ENCODE measurements at regions not wholly inside any gene's neighbourhood (a gene's known extent, or its start where the extent isn't known, plus 50 kb on each side); places are given as distances from the start of the nearest gene placed in this dataset.

DNA sequence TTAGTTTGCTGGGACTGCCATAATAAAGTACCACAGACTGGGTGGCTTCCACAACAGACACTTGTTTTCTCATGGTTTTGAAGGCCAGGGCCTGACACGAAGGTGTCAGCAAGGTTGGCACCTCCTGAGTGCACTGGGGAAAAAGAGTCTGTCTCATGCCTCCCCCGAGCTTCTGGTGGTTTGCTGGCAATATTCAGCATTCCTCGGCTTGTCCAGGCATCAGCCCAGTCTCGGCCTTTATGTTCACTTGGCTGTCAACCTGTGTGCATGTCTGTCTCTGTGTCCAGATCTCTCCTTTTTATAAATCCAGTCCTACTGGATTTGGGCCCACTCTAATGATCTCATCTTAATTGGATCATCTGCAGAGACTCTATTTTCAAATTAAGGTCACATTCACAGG, 72.6 kb downstream of the DOP1B start (continued):
- TF ChIP-seq, protein P1, sequence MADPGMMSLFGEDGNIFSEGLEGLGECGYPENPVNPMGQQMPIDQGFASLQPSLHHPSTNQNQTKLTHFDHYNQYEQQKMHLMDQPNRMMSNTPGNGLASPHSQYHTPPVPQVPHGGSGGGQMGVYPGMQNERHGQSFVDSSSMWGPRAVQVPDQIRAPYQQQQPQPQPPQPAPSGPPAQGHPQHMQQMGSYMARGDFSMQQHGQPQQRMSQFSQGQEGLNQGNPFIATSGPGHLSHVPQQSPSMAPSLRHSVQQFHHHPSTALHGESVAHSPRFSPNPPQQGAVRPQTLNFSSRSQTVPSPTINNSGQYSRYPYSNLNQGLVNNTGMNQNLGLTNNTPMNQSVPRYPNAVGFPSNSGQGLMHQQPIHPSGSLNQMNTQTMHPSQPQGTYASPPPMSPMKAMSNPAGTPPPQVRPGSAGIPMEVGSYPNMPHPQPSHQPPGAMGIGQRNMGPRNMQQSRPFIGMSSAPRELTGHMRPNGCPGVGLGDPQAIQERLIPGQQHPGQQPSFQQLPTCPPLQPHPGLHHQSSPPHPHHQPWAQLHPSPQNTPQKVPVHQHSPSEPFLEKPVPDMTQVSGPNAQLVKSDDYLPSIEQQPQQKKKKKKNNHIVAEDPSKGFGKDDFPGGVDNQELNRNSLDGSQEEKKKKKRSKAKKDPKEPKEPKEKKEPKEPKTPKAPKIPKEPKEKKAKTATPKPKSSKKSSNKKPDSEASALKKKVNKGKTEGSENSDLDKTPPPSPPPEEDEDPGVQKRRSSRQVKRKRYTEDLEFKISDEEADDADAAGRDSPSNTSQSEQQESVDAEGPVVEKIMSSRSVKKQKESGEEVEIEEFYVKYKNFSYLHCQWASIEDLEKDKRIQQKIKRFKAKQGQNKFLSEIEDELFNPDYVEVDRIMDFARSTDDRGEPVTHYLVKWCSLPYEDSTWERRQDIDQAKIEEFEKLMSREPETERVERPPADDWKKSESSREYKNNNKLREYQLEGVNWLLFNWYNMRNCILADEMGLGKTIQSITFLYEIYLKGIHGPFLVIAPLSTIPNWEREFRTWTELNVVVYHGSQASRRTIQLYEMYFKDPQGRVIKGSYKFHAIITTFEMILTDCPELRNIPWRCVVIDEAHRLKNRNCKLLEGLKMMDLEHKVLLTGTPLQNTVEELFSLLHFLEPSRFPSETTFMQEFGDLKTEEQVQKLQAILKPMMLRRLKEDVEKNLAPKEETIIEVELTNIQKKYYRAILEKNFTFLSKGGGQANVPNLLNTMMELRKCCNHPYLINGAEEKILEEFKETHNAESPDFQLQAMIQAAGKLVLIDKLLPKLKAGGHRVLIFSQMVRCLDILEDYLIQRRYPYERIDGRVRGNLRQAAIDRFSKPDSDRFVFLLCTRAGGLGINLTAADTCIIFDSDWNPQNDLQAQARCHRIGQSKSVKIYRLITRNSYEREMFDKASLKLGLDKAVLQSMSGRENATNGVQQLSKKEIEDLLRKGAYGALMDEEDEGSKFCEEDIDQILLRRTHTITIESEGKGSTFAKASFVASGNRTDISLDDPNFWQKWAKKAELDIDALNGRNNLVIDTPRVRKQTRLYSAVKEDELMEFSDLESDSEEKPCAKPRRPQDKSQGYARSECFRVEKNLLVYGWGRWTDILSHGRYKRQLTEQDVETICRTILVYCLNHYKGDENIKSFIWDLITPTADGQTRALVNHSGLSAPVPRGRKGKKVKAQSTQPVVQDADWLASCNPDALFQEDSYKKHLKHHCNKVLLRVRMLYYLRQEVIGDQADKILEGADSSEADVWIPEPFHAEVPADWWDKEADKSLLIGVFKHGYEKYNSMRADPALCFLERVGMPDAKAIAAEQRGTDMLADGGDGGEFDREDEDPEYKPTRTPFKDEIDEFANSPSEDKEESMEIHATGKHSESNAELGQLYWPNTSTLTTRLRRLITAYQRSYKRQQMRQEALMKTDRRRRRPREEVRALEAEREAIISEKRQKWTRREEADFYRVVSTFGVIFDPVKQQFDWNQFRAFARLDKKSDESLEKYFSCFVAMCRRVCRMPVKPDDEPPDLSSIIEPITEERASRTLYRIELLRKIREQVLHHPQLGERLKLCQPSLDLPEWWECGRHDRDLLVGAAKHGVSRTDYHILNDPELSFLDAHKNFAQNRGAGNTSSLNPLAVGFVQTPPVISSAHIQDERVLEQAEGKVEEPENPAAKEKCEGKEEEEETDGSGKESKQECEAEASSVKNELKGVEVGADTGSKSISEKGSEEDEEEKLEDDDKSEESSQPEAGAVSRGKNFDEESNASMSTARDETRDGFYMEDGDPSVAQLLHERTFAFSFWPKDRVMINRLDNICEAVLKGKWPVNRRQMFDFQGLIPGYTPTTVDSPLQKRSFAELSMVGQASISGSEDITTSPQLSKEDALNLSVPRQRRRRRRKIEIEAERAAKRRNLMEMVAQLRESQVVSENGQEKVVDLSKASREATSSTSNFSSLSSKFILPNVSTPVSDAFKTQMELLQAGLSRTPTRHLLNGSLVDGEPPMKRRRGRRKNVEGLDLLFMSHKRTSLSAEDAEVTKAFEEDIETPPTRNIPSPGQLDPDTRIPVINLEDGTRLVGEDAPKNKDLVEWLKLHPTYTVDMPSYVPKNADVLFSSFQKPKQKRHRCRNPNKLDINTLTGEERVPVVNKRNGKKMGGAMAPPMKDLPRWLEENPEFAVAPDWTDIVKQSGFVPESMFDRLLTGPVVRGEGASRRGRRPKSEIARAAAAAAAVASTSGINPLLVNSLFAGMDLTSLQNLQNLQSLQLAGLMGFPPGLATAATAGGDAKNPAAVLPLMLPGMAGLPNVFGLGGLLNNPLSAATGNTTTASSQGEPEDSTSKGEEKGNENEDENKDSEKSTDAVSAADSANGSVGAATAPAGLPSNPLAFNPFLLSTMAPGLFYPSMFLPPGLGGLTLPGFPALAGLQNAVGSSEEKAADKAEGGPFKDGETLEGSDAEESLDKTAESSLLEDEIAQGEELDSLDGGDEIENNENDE (IDR thresholded peaks at IDR 0.05; ENCODE audit: insufficient replicate concordance, low read length) = no peak
- no peak for TF ChIP-seq SRF (IDR thresholded peaks at IDR 0.05; ENCODE audit: low read depth, low read length)
- no peak for TF ChIP-seq SP4 (IDR thresholded peaks at IDR 0.05; ENCODE audit: low read length)
- TF ChIP-seq TEAD4 (IDR thresholded peaks at IDR 0.05; ENCODE audit: low read depth, low read length) = no peak
- TF ChIP-seq RNF2 (IDR thresholded peaks at IDR 0.05; ENCODE audit: borderline replicate concordance, low read depth, low read length, missing control alignments, poor library complexity, severe bottlenecking) = no peak
- no peak for TF ChIP-seq SIX5 (IDR thresholded peaks at IDR 0.05; ENCODE audit: low read depth, low read length)
- no peak for TF ChIP-seq ASH2L (IDR thresholded peaks at IDR 0.05; ENCODE audit: low read length)
- TF ChIP-seq EGR1 (IDR thresholded peaks at IDR 0.05; ENCODE audit: borderline replicate concordance, low read depth, low read length) = no peak

Data from H1 (cell line).